ENCODE measurements at regions not wholly inside any gene's neighbourhood (a gene's known extent, or its start where the extent isn't known, plus 50 kb on each side); places are given as distances from the start of the nearest gene placed in this dataset.

DNA sequence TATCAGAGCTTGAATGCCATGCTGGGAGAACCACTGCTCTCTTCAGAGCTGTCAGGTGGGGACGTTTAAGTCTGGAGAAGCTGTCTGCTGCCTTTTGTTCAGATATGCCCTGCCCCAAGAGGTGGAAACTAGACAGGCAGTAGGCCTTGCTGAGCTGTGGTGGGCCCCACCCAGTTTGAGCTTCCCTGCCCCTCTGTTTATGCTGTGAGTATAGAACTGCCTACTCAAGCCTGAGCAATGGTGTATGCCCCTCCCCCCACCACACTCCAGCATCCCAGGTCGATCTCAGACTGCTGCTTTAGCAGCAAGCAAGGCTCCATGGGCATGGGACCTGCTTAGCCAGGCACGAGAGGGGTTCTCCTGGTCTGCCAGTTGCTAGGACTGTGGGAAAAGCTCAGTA, 362.3 kb downstream of the FAM170A start:
- Histone ChIP-seq H3K36me3 (ENCODE audit: low read depth) (no peaks in the 10 kb centered on the region), H3K9me3 (peaks cover 7% of the 10 kb centered on the region), H3K4me1 (ENCODE audit: low read depth) (no peaks in the 10 kb centered on the region), H3K4me3 (no peak overlapping the region)
- ATAC-seq (no peak), DNase-seq (no peak)
- TF ChIP-seq, protein P1, sequence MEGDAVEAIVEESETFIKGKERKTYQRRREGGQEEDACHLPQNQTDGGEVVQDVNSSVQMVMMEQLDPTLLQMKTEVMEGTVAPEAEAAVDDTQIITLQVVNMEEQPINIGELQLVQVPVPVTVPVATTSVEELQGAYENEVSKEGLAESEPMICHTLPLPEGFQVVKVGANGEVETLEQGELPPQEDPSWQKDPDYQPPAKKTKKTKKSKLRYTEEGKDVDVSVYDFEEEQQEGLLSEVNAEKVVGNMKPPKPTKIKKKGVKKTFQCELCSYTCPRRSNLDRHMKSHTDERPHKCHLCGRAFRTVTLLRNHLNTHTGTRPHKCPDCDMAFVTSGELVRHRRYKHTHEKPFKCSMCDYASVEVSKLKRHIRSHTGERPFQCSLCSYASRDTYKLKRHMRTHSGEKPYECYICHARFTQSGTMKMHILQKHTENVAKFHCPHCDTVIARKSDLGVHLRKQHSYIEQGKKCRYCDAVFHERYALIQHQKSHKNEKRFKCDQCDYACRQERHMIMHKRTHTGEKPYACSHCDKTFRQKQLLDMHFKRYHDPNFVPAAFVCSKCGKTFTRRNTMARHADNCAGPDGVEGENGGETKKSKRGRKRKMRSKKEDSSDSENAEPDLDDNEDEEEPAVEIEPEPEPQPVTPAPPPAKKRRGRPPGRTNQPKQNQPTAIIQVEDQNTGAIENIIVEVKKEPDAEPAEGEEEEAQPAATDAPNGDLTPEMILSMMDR (IDR thresholded peaks at IDR 0.05) = no peak
- intact Hi-C loops (cut with DNase I, micrococcal nuclease) = no loop called here

DNA sequence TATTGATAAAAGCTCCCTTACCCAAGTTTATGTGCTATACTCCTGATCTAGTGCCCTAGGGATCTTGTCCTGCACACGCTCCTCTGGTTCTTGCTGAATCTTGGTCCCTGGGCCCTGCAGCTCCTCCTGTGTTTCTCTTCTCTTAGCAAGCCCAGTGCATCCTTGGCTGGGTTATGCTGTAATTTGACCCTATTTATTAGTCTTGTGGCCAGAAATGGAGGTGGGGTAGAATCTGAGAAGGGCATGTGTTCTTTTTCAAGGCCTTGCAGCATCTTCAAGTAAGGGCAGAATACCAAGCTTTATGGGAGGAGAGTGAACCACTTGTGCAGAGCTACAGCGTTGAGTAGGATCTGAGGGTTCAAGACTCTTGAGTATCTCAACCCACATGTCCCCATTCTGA, 366.8 kb downstream of the FAM170A start:
- TF ChIP-seq, protein P1 (IDR thresholded peaks at IDR 0.05) = no peak
- no peak overlapping the region for H3K4me3 ChIP-seq
- DNase-seq = no peak
- no peak for ATAC-seq
- H3K4me1 ChIP-seq (ENCODE audit: low read depth) = no peaks in the 10 kb centered on the region
- intact Hi-C loops (cut with DNase I, micrococcal nuclease) = no loop called here
- H3K36me3 ChIP-seq (ENCODE audit: low read depth) = no peaks in the 10 kb centered on the region
- H3K9me3 ChIP-seq = no peaks in the 10 kb centered on the region

DNA sequence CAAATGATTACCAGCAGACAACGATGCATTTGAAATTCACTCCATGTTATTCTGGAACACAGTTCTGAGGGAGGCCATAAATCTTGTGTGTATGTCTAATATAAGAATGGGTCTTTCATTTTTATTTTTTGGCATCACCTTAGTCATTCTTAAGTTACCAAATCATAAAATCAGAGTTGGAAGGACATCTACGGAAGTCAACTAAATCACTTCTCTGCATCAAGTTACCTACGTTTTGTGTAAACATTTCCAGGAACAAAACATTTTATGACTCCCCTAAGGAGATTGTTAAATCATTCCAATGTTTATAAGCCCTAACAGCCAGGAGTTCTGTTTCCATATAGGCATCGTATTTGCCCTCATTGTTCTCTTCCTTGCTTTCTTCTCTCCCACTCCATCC, 378.2 kb downstream of the FAM170A start:
- peak; percentile 96 for ATAC-seq
- Histone ChIP-seq H3K36me3 (ENCODE audit: low read depth) (no peaks in the 10 kb centered on the region), H3K4me1 (ENCODE audit: low read depth) (peaks cover 6% of the 10 kb centered on the region), H3K9me3 (no peaks in the 10 kb centered on the region), H3K4me3 (no peak overlapping the region)
- TF ChIP-seq, protein P1 (IDR thresholded peaks at IDR 0.05) = no peak
- peak in 1 of 3 donors; percentile 8 for DNase-seq
- intact Hi-C loops (cut with DNase I, micrococcal nuclease) = no loop called here

DNA sequence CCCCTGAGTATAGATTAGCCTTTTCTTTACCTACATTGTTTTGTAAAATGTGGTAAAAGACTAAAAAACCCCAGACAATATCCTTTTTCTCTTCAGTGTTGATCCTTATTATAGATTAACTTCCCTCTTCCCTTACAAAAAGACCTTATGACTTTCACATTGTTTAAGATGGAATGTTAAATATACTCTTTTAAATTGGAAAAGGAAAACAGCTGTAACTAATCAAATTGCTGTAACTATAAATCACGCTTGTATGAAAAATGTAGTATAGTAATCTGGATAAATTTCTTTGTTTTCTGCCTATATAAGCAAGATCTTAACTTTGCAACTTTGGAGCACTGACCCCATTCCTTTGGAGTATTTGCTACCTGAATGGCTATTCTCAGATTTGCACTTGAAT, 383.1 kb downstream of the FAM170A start:
- DNase-seq (no peak), ATAC-seq (no peak)
- Histone ChIP-seq H3K4me3 (no peak overlapping the region), H3K36me3 (ENCODE audit: low read depth) (no peaks in the 10 kb centered on the region), H3K4me1 (ENCODE audit: low read depth) (peaks cover 6% of the 10 kb centered on the region), H3K9me3 (no peaks in the 10 kb centered on the region)
- intact Hi-C loops (cut with DNase I, micrococcal nuclease) = no loop called here
- TF ChIP-seq, protein P1 (IDR thresholded peaks at IDR 0.05) = no peak

DNA sequence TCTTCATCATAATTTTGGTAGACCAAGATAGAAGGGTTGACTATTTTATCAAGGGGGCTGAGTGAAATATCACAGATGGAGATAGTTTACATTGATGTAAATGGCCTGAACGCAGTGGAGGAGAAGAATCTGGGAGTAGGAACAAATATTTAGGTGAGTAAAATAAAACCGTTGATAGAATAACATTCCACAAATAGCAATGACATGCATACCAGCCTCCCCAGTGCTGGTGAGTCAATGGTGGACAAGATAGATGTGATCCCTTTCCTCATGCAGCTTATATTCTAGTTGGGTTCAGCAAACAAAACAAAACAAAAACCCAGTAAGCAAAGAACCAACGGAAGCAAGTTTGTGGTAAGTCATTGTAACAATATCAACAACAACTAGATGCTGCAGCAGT, 385.2 kb downstream of the FAM170A start:
- Histone ChIP-seq H3K9me3 (no peaks in the 10 kb centered on the region), H3K4me3 (no peak overlapping the region), H3K4me1 (ENCODE audit: low read depth) (no peaks in the 10 kb centered on the region), H3K36me3 (ENCODE audit: low read depth) (no peaks in the 10 kb centered on the region)
- intact Hi-C loops (cut with DNase I, micrococcal nuclease) = no loop called here
- TF ChIP-seq, protein P1 (IDR thresholded peaks at IDR 0.05) = no peak
- ATAC-seq = no peak
- DNase-seq = no peak

DNA sequence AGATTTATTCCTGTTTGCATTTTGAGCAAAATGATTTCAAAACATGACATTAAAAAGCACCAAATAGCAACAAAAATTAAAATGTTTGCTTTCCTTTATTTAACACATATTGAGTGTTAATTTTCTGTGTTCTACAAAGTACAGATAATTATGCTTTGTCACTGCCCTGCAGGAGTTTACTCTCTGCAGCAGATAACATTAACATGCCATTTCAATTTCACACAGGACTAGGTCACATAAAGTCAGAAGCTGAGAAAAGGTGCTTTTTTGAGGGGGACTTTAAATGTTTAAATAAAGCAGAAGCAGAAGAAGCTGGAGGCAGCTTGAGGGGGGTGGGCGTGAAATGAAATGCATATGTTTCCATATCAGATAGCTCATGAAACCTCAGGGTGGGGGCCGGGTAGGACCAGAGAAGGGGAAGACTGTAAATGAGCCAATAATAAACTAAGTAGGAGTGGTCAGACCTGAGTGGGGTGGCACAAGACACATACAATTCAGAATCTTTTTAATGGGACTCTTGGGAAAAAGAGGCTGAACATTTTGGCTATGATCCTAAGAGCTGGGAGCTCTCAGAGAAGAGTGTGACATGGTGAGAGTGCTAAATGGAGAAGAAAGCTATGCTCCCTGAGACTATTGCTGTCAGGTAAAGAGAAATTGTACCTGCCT, 387.5 kb downstream of the FAM170A start:
- intact Hi-C loops (cut with DNase I, micrococcal nuclease) = no loop called here
- Histone ChIP-seq H3K4me1 (ENCODE audit: low read depth) (no peaks in the 10 kb centered on the region), H3K9me3 (no peaks in the 10 kb centered on the region), H3K4me3 (no peak overlapping the region), H3K36me3 (ENCODE audit: low read depth) (no peaks in the 10 kb centered on the region)
- DNase-seq (no peak), ATAC-seq (no peak)
- TF ChIP-seq, protein P1 (IDR thresholded peaks at IDR 0.05) = no peak

Measured in mucosa of descending colon (tissue), 3 donors.